Hematopoietic multipotent progenitor cell treated with erythropoietin and hydrocortisone succinate and interleukin-3 and kit ligand, for 4 days (in vitro differentiated cells): ENCODE measurements at regions not wholly inside any gene's neighbourhood (a gene's known extent, or its start where the extent isn't known, plus 50 kb on each side); places are given as distances from the start of the nearest gene placed in this dataset.
A peak's percentile ranks its signal among the peaks of the same experiment; 100 is the strongest.
"Not testable (repeated sequence)": the region's sequence is repeated elsewhere in the genome, so short reads cannot be mapped to it uniquely, and the experiment has no call there.

Source experiments
- DNase-seq: peaks from one replicate; pipeline ENCODE4 v3.0.0-alpha.2; 2015

DNA sequence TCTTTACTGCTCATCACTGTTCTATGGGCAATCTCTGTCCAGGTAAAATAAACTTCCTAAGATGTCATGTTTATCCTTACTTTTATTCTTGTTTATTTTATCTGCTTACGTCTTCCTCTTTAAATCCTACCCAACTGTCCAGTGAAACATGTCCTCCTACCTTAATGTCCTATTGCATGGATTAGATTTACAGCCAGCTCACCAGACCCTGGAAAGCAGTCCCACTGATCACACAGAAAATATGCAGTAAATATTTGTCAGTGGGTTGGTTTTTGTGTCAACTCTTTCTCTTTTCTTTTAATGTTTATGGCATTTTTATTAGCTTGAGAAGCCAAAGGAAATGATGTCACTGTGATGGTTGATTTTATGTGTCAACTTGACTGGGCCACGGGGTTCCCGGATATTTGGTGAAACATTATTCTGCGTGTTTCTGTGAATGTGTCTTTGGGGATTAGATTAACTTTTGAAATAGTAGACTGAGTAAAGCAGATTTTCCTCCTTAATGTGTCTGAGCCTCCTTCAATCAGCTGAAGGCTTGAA lies 258.3 kb downstream of the SRGAP2C start:
- DNase-seq: no peak

DNA sequence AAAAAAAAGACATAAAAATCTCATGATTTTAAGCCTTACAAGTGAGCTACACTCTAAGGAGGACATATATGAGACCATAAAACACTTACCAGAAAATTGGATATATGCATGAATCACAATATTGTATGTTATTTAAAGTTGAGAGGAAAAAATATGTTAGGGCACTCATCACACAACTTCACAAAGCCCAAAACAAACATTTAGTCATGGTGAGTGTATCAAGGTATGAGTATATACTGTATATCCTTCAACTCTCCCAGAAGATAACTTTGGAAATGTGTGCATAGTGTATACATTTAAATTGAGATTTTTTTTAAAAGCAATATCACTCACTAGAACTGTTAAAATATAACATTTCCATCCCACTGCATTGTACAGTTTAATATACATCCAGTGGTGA lies 259.3 kb downstream of the SRGAP2C start:
- no peak for DNase-seq

DNA sequence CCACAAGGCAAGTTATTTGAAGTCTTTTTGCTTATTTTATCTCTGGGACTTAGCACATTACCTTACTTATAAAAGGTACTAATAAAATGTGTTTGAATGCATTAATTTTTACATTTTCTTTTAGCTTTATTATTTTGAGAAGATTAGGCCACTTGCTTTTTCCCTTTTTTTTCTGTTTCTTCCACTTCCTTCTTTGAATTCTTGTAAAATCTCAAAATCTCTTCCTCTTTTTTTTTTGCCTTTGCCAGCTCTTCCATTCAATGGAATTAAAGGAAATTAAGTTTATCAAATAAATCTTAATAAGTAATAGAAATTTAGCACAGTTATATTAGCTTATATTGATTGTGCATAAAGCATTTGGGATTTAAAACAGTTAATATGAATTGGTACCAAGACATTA lies 260.9 kb downstream of the SRGAP2C start:
- DNase-seq: peak; percentile 1

DNA sequence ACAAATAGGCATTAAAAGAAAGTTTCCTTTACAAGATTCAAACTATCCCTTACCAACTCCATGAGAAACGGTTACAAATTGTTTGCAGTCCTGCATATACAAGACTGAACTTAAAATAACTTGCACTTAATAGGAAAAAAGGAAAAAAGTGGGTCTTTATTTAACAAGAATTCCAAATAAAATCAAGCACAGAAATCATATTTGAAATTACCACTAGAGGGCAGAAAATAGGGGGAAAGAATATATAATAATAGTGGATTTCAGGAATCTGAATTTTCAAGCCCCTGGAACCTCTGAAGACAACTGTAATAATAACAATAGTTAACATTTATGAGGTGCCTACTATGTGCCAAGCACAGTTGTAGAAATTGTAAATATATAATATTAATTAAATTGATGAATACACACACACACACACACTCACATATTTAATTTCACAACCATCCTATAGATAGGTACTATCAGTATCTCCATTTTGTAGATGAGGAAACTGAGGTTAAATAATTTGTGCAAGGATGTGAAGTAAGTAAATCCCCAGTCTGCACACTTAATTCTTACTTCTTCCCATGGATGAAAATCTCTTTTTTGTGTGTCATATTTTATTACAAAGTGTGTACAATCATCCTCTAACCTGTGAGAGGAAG lies 262.6 kb downstream of the SRGAP2C start:
- DNase-seq: peak; percentile 20

DNA sequence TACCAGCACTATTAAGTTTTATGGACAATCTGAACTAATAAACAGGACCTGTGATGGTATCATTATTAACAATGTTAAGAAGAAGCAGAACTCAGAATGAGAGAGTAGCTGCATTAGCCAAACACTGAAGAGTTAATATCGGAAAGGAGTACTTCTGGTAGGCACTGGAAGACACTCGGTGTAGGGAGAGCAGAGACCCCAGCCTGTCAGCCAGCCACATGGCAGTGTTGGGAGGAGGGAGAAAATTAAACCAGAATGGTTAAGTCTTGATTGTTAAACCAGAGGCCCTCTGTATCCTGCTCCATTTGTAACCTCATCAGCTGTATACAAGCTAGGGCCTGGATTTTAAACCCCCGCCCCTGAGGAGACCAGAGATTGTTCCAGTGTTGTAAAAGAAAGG lies 263.3 kb downstream of the SRGAP2C start:
- DNase-seq: not testable (repeated sequence)

DNA sequence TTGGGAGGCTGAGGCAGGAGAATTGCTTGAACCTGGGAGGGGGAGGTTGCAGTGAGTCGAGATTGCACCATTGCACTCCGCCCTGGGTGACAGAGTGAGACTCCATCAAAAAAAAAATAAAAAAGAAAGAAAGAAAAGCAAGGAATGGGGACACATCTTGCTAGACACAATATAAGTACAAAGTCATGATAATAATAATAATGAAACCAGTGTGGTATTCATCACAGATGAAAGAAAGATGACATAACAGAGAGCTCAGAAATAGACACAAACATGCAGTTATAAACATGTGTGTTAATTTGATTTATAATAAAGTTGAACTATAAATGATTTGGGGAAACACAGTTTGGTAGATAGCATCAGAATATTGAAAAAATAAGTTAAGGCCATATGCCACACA lies 264.1 kb downstream of the SRGAP2C start:
- DNase-seq: no peak

DNA sequence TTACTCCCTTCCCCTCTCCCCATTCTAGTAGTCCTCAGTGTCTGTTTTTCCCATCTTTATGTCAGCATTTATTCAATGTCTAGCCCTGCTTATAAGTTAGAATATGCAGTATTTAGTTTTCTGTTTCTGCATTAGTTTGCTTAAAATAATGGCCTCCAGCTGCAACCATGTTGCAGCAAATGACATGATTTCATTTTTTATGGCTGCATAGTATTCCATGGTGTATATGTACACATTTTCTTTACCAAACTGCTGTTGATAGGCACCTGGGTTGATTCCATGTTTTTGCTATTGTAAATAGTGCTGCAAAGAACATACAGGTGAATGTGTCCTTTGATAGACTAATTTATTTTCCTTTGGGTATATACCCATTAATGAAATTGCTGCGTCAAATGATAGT lies 267.7 kb downstream of the SRGAP2C start:
- no peak for DNase-seq

DNA sequence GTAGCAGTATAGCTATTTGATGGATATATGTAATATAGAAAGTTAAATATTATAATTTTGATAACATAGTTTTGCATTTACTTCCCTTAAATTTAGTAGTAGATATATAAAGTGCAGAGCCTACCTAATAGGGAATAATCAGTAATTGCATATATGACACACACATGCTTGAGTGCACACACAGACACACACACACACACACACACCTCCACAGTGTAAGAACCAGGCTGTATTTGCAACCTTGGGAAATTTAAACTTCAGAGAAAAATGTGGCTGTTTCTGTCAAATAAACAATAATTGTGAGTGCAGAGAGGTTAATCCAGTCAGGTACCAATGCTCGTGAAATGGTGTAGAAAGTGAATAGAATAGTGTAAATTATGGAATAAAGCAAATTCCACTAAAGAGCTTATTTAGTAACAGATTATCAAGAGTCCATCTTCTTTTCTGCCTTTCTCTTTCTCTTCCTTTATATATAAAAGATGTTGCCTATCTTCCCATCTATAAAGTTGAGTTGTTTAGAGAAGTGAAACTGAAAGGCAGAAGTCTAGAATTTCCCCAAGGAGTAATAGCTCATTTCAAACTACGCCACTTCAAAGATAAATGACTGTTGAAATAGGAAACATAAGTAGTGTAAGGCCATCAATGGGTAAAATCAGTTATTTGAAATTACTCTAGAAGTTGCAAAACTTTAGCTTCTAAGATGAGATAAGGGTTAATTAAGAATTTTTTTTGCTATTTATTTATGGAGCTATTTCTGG lies 273.7 kb downstream of the SRGAP2C start:
- DNase-seq: peak; percentile 49

DNA sequence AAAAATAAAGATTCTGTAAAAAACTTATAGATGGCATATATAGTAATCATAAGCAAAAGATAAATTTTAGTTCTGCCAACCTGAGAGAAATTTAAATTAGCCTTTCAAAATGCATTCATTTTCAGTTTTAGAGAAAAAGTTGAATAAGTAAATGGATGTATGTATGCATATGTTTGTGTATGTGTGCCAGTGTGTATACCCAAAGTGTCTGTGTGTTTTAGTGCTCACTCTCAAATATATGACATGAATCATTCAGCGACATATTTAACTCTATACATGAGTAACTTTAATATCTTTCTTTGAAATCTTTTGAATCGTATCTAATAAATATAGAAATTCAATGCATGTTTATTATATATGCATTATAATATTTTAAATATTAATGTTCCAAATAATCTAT lies 274.5 kb downstream of the SRGAP2C start:
- DNase-seq: no peak

DNA sequence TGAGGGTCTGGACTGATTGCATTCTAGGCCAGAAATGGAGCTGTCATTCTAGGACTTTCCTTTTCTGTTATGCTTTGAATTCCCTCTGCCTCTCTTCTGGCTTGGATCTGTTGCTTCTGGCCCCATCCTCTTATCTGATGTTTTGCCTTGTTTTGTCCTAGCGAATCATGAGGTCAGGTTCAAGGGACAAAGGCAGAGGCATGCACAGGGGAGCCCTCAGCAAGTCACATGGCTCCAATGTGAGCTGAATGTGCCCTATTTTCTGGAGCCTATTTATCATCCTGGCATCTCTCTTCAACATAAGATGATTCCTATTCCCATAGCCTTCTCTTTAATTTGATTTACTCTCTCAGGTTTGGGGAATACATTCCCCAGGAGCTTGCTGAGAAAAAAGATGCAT lies 284.6 kb downstream of the SRGAP2C start:
- DNase-seq: not testable (repeated sequence)

DNA sequence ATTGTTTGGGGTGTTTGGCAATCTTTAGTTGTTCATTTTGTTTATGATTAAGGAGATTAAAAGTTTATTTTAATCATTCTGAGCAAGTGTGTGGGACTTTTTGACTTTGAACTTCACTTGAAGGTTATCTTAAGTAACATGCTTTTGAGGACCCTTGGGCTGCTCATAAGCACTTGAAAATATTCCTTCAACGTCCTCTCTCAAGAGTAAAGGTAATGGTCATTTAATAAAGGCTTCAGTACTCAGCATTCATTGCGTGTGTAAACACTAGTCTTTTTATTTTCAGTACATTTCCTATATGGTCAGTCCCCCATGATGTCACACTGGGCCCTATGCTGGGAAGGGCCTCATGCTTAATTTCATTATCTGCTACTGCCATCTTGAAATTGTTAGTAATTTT lies 285.6 kb downstream of the SRGAP2C start:
- DNase-seq: not testable (repeated sequence)

DNA sequence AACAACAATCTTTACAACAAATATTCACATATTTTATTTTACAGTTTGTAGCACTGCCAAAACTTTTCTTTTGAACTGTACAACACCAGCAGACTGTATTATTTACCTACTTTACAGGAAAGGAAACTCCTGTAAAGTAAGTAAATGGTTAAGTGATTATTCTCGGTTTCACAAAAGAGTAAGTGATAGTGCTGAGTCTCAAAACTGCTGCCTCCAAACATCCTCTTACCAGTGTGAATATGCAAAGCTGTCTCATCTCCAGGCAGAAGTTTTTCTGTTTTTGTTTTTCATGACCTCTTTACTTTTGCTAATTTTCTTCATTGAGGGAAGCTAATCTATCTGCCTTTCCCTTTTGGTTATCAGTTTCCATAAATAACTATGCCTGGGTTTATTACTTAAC lies 286.7 kb downstream of the SRGAP2C start:
- no peak for DNase-seq

DNA sequence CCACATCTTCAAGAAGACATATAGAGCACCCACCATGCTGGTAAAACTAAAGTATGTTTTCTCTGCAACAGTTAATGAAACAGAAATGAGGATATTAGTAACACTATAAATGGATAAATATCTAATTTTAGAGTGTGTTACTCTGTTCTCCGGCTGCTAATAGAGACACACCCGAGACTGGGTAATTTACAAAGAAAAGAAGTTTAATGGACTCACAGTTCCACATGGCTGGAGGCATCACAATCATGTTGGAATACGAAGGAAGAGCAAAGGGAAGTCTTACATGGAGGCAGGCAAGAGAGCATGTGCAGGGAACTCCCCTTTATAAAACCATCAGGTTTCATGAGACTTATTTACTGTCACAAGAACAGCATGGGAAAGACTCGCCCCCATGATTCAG lies 287.2 kb downstream of the SRGAP2C start:
- DNase-seq: no peak

DNA sequence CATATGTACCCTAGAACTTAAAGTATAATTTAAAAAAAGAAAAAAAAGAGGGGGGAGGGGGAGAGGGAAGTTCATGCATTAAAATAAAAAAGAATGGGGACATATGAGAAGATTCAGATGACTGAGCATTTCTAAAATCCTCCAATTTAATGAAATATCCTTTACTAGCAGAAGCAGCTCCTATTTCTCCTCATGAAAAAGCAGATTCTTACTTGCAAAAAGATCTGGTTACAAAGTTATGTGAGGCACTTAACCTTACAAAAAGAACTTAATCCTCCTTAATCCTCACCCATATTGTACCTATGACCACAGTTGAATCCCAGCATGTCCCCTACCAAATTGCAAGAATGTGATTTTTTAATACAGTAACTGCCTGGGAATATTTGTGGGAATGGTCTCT lies 298.5 kb downstream of the SRGAP2C start:
- DNase-seq: no peak

DNA sequence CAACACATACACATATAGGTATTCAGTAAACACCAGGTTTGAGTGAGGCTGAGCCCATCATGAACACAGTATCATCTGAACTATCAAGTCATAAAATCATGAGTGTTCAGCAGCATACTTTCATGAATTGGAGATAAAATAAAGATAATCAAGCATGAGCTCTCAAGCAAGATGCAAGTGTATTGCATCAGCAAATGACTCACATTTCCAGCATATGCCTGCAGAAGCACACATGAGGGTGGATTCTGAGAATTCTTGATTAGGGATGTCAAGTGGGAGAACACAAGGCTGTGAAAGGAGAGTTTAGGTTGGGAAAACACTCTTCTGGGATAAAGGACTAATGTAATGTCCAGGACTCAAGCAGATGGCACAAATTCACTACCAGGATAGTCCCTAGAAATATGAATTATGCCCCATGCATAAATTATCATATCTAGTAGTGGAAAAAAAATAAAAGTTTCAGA lies 299.2 kb downstream of the SRGAP2C start:
- peak; percentile 20 for DNase-seq

DNA sequence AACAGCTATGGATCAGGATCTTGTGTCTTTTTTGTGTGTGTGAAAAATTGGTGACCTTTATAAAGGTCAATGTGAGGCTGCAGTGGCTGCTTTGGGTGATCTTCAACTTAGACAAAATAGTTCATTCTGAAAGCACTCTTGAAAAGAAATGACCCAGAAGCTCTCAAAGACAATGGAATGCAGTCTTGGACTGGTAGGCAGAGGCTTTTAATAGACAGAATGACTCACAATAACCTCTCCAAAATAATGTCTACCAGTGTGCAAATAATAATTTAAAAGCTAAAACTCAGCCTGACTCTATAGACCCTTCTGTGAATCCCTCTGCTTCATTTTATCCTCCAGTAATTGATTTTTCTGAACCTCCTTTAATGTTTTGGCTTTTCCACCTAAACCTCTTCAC lies 310.0 kb downstream of the SRGAP2C start:
- not testable (repeated sequence) for DNase-seq

DNA sequence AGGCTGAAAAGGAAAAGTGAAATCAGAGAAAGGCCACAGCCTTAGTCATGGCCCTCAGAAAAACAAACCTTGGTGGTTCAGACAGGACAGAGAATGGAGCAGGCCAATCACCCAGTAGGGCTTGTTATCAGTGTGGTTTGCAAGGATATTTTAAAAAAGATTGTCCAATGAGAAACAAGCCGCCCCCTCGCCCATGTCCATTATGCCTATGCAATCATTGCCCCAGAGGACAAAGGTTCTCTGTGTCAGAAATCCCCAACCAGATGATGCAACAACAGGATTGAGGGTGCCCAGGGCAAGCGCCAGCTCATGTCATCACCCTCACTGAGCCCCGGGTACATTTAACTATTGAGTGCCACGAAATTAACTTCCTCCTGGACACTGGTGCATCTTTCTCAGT lies 326.7 kb downstream of the SRGAP2C start:
- DNase-seq: peak; percentile 26

DNA sequence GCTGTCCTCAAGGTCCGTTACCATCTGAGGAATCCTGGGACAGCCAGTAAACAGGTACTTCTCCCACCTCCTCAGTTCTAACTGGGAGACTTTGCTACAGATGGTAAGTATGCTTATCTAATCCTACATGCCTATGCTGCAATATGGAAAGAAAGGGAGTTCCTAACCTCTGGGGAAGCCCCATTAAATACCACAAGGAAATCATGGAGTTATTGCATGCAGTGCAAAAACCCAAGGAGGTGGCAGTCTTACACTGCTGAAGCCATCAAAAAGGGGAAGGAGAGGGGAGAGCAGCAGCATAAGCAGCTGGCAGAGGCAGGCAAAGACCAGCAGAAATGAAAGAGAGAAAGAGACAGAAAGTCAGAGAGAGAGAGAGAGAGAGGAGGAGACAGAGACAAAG lies 327.1 kb downstream of the SRGAP2C start:
- DNase-seq: not testable (repeated sequence)

DNA sequence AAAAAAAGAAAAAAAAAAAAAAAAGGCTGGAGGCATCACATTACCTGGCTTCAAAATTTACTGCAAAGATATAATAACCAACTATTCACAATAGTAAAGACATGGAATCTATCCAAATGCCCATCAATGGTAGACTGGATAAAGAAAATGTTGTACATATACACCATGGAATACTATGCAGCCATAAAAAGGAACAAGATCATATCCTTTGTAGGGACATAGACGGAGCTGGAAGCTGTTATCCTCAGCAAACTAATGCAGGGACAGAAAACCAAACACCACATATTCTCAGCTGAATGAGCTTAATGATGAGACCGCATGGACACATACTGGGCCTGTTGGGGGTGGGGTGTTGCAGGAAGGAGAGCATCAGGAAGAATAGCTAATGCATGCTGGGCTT lies 330.5 kb downstream of the SRGAP2C start:
- DNase-seq: no peak

DNA sequence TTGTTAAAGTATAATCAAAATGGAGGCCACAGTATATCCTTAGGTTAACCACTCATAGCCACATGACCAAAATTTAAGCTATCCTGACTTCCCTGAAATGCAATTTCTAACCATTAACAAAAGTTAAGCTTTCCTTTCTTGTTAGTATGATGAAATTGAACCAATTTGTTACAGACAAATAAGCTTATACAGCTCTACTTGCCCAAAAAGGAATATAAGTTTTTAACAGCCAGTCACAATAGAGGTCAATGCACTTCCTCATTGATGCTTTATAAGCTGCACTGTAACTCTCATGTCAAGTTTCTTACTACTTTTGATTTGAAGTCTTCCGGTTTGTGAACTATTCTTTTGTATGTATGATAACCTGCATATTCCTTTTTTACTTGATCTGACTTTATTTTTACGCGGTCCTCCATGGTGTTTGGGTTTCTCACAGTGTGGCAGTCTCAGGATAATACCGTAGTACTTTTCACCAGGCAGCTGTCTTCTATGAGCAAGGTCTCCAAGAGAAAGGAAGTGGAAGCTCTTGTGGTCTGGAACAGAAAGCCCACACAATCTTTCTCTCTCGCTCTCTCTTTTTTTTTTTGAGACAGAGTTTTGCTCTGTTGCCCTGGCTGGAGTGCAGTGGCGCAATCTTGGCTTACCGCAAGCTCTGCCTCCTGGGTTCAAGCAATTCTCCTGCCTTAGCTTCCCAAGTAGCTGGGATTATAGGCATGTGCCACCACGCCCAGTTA lies 331.6 kb downstream of the SRGAP2C start:
- DNase-seq: peak; percentile 84

DNA sequence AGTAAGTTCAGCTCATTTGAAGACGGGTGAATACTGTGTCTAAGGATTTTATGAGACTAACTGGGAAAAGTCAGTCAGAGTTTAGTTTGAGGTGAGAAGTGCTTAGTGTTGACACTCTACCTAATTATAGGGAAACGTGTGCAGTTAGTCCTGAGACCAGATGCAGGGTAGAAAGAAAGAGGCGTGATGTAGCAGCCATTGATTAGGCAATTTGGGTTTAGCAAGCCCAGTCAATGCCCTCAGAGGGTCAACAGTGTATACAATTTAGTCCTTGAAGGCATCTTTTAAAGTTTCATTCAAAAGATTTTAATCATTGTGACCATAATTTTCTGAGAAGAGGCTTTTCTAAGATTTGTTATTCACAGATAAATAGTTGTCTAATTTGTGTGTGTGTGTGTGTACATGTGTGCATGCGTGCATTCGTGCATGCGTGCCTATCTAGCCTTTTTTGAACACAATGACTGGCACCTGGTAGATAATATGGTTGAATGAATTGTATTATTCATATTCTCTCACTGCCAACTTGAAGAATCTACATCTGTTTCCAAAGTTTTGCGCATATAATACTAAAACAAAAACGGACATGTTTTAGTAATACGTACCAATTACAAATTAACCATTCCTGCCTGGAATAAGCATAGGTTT lies 332.9 kb downstream of the SRGAP2C start:
- no peak for DNase-seq

DNA sequence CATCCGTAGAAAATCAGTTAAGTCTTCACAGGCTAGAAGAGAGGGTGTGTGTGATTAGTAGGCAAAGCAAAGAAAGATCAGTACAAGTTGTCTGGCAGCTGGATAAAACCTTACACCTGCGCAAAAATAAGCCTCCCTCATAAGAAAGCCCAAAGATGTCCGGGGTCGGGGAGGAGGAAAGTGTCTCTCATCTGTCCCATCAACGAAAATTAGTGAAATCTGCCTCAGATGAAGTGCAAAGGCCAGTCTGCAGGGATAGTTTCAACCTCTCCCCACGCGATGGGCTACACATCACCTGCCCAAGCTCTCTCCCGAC lies 333.9 kb downstream of the SRGAP2C start:
- DNase-seq: no peak

DNA sequence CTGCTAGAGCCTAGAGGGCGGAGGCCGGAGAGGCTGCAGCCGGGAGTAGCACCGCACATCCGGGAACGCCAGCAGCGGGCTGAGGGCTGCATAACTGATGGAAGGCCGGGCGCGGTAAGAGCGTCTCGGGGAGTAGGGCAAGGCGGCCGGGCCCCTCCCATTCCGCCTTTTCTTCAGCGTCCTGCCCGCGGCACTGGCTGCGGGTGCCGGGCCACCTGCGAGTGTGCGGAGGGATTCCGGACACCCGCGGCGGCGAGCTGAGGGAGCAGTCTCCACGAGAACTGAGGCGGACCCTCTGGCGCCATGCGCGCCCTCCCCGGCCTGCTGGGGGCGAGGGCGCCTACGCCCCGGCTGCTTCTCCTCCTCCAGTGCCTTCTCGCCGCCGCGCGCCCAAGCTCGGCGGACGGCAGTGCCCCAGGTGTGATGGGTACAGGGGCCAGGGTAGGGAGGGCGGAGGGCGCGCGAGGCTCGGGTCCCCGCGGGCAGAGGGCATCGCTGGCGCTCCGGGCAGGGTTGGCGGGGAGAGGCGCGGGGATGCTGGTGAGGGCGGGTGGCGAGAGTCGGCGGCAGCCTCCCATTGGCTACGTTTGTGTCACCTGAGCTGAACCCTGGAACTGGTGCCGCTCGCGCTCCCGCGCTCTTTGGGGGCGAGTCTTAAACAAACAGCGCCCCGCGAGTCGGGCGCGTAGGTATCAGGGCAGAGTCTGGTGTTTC lies 334.4 kb downstream of the SRGAP2C start:
- peak; percentile 94 for DNase-seq
